Vagina (tissue), 2 donors: ENCODE measurements at regions not wholly inside any gene's neighbourhood (a gene's known extent, or its start where the extent isn't known, plus 50 kb on each side); places are given as distances from the start of the nearest gene placed in this dataset.

Source experiments
- POLR2AphosphoS5 ChIP-seq, 2 donors: sonication (generic); formaldehyde crosslinking; IDR thresholded peaks; one replicate each; pipeline ENCODE4 v1.9.0; 2017; ENCODE audit warnings: antibody characterized with exemption in 2 of 2, mild to moderate bottlenecking in 2 of 2, low read depth in 1 of 2; ENCODE audit not compliant: insufficient read depth in 1 of 2
- TF ChIP-seq, protein P1 (sequence below), 3 experiments: fragments of 450-650 bp in 2 of 3; fragments of 200-600 bp in 1 of 3; sonication (generic) in 1 of 3; IDR thresholded peaks; one replicate each; pipeline ENCODE4 v1.5.1; 2017 to 2019; ENCODE audit warnings: antibody characterized with exemption in 3 of 3, mild to moderate bottlenecking in 2 of 3, moderate library complexity in 2 of 3

GRCh38 chr9:116096046-116096445 lies 57.5 kb upstream of the PAPPA start:
- TF ChIP-seq, protein P1, sequence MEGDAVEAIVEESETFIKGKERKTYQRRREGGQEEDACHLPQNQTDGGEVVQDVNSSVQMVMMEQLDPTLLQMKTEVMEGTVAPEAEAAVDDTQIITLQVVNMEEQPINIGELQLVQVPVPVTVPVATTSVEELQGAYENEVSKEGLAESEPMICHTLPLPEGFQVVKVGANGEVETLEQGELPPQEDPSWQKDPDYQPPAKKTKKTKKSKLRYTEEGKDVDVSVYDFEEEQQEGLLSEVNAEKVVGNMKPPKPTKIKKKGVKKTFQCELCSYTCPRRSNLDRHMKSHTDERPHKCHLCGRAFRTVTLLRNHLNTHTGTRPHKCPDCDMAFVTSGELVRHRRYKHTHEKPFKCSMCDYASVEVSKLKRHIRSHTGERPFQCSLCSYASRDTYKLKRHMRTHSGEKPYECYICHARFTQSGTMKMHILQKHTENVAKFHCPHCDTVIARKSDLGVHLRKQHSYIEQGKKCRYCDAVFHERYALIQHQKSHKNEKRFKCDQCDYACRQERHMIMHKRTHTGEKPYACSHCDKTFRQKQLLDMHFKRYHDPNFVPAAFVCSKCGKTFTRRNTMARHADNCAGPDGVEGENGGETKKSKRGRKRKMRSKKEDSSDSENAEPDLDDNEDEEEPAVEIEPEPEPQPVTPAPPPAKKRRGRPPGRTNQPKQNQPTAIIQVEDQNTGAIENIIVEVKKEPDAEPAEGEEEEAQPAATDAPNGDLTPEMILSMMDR (IDR thresholded peaks at IDR 0.05) = no peak
- no peak for TF ChIP-seq POLR2AphosphoS5 (IDR thresholded peaks at IDR 0.05; ENCODE audit: insufficient read depth in 1 of 2, low read depth in 1 of 2)
